ENCODE measurements at regions not wholly inside any gene's neighbourhood (a gene's known extent, or its start where the extent isn't known, plus 50 kb on each side); places are given as distances from the start of the nearest gene placed in this dataset.

DNA sequence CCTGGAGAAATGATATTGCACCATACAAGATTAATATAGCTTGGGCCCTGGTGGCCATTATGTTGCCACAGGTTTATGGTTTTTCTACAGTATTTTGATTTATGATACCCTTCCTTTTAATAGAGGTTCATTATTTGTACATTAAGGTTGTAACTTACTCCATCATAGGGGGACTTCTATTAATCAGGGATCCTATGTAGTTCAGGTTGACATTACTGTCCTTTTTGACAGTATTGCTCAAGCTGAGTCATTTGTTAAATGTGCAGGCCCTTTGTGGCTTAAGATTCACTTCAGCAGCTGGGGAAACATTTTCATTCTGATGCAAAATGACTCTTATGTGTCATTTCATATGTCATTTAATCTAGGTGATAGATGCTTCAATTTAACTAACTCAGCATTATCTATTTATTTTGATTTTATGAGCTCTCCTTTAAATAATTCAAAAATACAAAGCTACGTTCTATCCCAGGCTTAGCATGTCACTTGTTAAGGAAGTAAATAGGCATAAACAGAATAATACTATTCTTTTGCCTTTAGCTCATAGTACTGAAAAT lies 686.9 kb upstream of the NCAM2 start:
- no peaks in the 10 kb centered on the region for H3K9me2 ChIP-seq (ENCODE audit: insufficient read depth)
- BruUV-seq (replicated peaks) = no TSS peak
- no peak overlapping the region for H2AFZ ChIP-seq (ENCODE audit: low read depth, low read length, poor library complexity, severe bottlenecking)
- TF ChIP-seq ZFX (IDR thresholded peaks at IDR 0.05) = no peak
- no peak for TF ChIP-seq POLR2A (IDR thresholded peaks at IDR 0.05; ENCODE audit: borderline replicate concordance, extremely low read depth, insufficient read depth, insufficient read length)
- DNase-seq (ENCODE audit: low read depth, low spot score) (no peak), ATAC-seq (no peak)
- no peak overlapping the region for H3K4me3 ChIP-seq (replicated peaks in 1 of 2; ENCODE audit: low read depth in 1 of 2, low read length in 2 of 2)
- H3K27me3 ChIP-seq (ENCODE audit: insufficient read depth, low read length) = no peaks in the 10 kb centered on the region
- intact Hi-C loops (cut with micrococcal nuclease) = no loop called here
- POLR2A ChIA-PET = no interaction called here
- H3K9ac ChIP-seq (ENCODE audit: low read length) = no peak overlapping the region
- H3K36me3 ChIP-seq (ENCODE audit: control insufficient read depth in 1 of 2, insufficient read depth in 2 of 2, low read length in 2 of 2) = no peaks in the 10 kb centered on the region
- CTCF ChIA-PET = no interaction called here
- no peak overlapping the region for H3K27ac ChIP-seq (ENCODE audit: low read depth, low read length)
- H3K4me2 ChIP-seq (ENCODE audit: low read length) = no peak overlapping the region
- no peaks in the 10 kb centered on the region for H3K79me2 ChIP-seq (ENCODE audit: insufficient read depth, low read length)
- no peaks in the 10 kb centered on the region for H3K4me1 ChIP-seq (ENCODE audit: control insufficient read depth in 1 of 2, insufficient read depth in 2 of 2, low read length in 2 of 2)
- H3K9me3 ChIP-seq (ENCODE audit: control insufficient read depth in 1 of 2, insufficient read depth in 1 of 2, low read depth in 1 of 2, low read length in 2 of 2) = peaks cover 8 to 21% of the 10 kb centered on the region in 2 experiments; a peak in 2 of 4 replicates
- RAD21 ChIA-PET (ENCODE audit: low non-redundant PET in 1 of 2, low total read pairs in 2 of 2, uncharacterized antibody in 2 of 2, unreplicated experiment in 2 of 2) = no interaction called here
- no peaks in the 10 kb centered on the region for H4K20me1 ChIP-seq (ENCODE audit: insufficient read depth)

DNA sequence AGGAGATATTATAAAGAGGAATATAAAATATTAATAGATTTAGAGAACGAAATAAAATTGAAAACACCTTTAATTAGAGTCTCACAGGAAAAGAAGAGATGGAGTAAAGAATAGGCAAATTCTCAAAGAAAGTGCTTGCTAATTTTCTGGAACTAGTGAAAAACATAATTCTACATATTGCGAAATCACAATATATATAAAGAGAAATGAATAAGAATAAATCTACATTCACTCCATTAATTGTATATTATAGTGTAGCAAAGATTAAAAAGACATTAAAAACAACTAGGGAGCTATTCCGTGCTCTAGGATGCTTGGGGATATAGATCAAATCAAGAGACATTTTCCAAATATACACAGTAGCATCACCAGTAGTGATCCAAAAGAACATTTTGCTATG lies 685.2 kb upstream of the NCAM2 start:
- ATAC-seq (no peak), DNase-seq (ENCODE audit: low read depth, low spot score) (no peak)
- H3K9ac ChIP-seq (ENCODE audit: low read length) = no peak overlapping the region
- H3K4me3 ChIP-seq (replicated peaks in 1 of 2; ENCODE audit: low read depth in 1 of 2, low read length in 2 of 2) = no peak overlapping the region
- no TSS peak for BruUV-seq (replicated peaks)
- no peak overlapping the region for H3K27ac ChIP-seq (ENCODE audit: low read depth, low read length)
- intact Hi-C loops (cut with micrococcal nuclease) = no loop called here
- TF ChIP-seq POLR2A (IDR thresholded peaks at IDR 0.05; ENCODE audit: borderline replicate concordance, extremely low read depth, insufficient read depth, insufficient read length) (no peak), ATF3 (IDR thresholded peaks at IDR 0.05) (no peak), SP1 (IDR thresholded peaks at IDR 0.05; ENCODE audit: low read depth) (no peak)
- POLR2A ChIA-PET = no interaction called here
- H3K36me3 ChIP-seq (ENCODE audit: control insufficient read depth in 1 of 2, insufficient read depth in 2 of 2, low read length in 2 of 2) = no peaks in the 10 kb centered on the region
- H4K20me1 ChIP-seq (ENCODE audit: insufficient read depth) = no peaks in the 10 kb centered on the region
- H2AFZ ChIP-seq (ENCODE audit: low read depth, low read length, poor library complexity, severe bottlenecking) = no peak overlapping the region
- no peak overlapping the region for H3K4me2 ChIP-seq (ENCODE audit: low read length)
- no peaks in the 10 kb centered on the region for H3K79me2 ChIP-seq (ENCODE audit: insufficient read depth, low read length)
- no peaks in the 10 kb centered on the region for H3K4me1 ChIP-seq (ENCODE audit: control insufficient read depth in 1 of 2, insufficient read depth in 2 of 2, low read length in 2 of 2)
- RAD21 ChIA-PET (ENCODE audit: low non-redundant PET in 1 of 2, low total read pairs in 2 of 2, uncharacterized antibody in 2 of 2, unreplicated experiment in 2 of 2) = no interaction called here
- no peaks in the 10 kb centered on the region for H3K27me3 ChIP-seq (ENCODE audit: insufficient read depth, low read length)
- CTCF ChIA-PET = no interaction called here
- no peaks in the 10 kb centered on the region for H3K9me2 ChIP-seq (ENCODE audit: insufficient read depth)
- H3K9me3 ChIP-seq (ENCODE audit: control insufficient read depth in 1 of 2, insufficient read depth in 1 of 2, low read depth in 1 of 2, low read length in 2 of 2) = peaks cover 8 to 25% of the 10 kb centered on the region in 2 experiments; a peak in 2 of 4 replicates

Measured in HCT116 (cell line).